ENCODE measurements at regions not wholly inside any gene's neighbourhood (a gene's known extent, or its start where the extent isn't known, plus 50 kb on each side); places are given as distances from the start of the nearest gene placed in this dataset.
A peak's percentile ranks its signal among the peaks of the same experiment; 100 is the strongest.

- H3K36me3 Mint-ChIP-seq (ENCODE audit: low read depth): no peaks in the 10 kb centered on the region
- H3K4me3 Mint-ChIP-seq: no peak overlapping the region
- peaks cover 8% of the 10 kb centered on the region for H3K27me3 Mint-ChIP-seq (ENCODE audit: low read depth)
- H3K9me3 Mint-ChIP-seq: peaks cover 4% of the 10 kb centered on the region
- H3K4me1 Mint-ChIP-seq: peaks cover 4% of the 10 kb centered on the region
- H3K27ac Mint-ChIP-seq: no peak overlapping the region
- TF ChIP-seq, protein P1, sequence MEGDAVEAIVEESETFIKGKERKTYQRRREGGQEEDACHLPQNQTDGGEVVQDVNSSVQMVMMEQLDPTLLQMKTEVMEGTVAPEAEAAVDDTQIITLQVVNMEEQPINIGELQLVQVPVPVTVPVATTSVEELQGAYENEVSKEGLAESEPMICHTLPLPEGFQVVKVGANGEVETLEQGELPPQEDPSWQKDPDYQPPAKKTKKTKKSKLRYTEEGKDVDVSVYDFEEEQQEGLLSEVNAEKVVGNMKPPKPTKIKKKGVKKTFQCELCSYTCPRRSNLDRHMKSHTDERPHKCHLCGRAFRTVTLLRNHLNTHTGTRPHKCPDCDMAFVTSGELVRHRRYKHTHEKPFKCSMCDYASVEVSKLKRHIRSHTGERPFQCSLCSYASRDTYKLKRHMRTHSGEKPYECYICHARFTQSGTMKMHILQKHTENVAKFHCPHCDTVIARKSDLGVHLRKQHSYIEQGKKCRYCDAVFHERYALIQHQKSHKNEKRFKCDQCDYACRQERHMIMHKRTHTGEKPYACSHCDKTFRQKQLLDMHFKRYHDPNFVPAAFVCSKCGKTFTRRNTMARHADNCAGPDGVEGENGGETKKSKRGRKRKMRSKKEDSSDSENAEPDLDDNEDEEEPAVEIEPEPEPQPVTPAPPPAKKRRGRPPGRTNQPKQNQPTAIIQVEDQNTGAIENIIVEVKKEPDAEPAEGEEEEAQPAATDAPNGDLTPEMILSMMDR (IDR thresholded peaks at IDR 0.05; ENCODE audit: unreplicated experiment in 3 of 3): no peak
Observed at GRCh38 chr12:5310151-5310550, 121.8 kb upstream of the NTF3 start.

DNA sequence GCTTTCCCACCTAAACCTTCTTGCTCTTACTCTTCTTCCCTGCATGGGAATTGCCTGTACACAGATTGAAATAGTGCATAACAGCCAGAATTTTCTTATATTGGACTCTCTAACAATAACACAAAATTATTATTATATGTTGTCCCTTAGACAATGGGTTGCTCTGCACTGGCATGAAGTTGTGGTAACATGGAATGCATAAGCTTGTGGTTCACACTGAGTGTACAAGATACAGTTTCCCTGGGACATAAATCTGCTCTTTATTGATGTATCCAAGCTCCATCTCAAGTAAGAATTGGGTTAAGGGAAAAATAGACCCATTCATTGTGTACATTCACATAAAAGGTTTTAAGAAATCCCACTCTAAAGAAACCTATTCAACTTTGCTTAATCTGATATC lies 114.4 kb upstream of the NTF3 start:
- Mint-ChIP-seq H3K9me3 (peaks cover 34% of the 10 kb centered on the region), H3K36me3 (ENCODE audit: low read depth) (no peaks in the 10 kb centered on the region), H3K27ac (no peak overlapping the region), H3K4me3 (no peak overlapping the region), H3K4me1 (no peaks in the 10 kb centered on the region), H3K27me3 (ENCODE audit: low read depth) (no peaks in the 10 kb centered on the region)
- TF ChIP-seq, protein P1 (IDR thresholded peaks at IDR 0.05; ENCODE audit: unreplicated experiment in 3 of 3): no peak

- no peaks in the 10 kb centered on the region for H3K36me3 Mint-ChIP-seq (ENCODE audit: low read depth)
- H3K9me3 Mint-ChIP-seq: peaks cover 44% of the 10 kb centered on the region
- H3K27ac Mint-ChIP-seq: no peak overlapping the region
- no peaks in the 10 kb centered on the region for H3K27me3 Mint-ChIP-seq (ENCODE audit: low read depth)
- TF ChIP-seq, protein P1 (IDR thresholded peaks at IDR 0.05; ENCODE audit: unreplicated experiment in 3 of 3): no peak
- no peak overlapping the region for H3K4me3 Mint-ChIP-seq
- no peaks in the 10 kb centered on the region for H3K4me1 Mint-ChIP-seq
Observed at GRCh38 chr12:5318874-5319273, 113.0 kb upstream of the NTF3 start.

GRCh38 chr12:5328669-5329517 lies 103.0 kb upstream of the NTF3 start:
- H3K27me3 Mint-ChIP-seq (ENCODE audit: low read depth): peaks cover 8% of the 10 kb centered on the region
- no peak overlapping the region for H3K4me3 Mint-ChIP-seq
- peaks cover 9% of the 10 kb centered on the region for H3K9me3 Mint-ChIP-seq
- no peaks in the 10 kb centered on the region for H3K36me3 Mint-ChIP-seq (ENCODE audit: low read depth)
- H3K27ac Mint-ChIP-seq: peak overlapping the region in 2 of 3 experiments; percentile 34 to 69
- TF ChIP-seq, protein P1 (IDR thresholded peaks at IDR 0.05; ENCODE audit: unreplicated experiment in 3 of 3): no peak
- H3K4me1 Mint-ChIP-seq: peaks cover 38% of the 10 kb centered on the region

GRCh38 chr12:5332551-5332950 lies 99.4 kb upstream of the NTF3 start:
- peak overlapping the region in 2 of 3 experiments; percentile 42 to 65 for H3K27ac Mint-ChIP-seq
- TF ChIP-seq, protein P1 (IDR thresholded peaks at IDR 0.05; ENCODE audit: unreplicated experiment in 3 of 3): no peak
- H3K27me3 Mint-ChIP-seq (ENCODE audit: low read depth): peaks cover 8% of the 10 kb centered on the region
- H3K4me3 Mint-ChIP-seq: no peak overlapping the region
- no peaks in the 10 kb centered on the region for H3K9me3 Mint-ChIP-seq
- no peaks in the 10 kb centered on the region for H3K36me3 Mint-ChIP-seq (ENCODE audit: low read depth)
- peaks cover 39% of the 10 kb centered on the region for H3K4me1 Mint-ChIP-seq

- Mint-ChIP-seq H3K27me3 (ENCODE audit: low read depth) (peaks cover 8% of the 10 kb centered on the region), H3K36me3 (ENCODE audit: low read depth) (no peaks in the 10 kb centered on the region), H3K27ac (peak overlapping the region; percentile 42 to 65 (median 52)), H3K4me1 (peaks cover 39% of the 10 kb centered on the region), H3K4me3 (peak overlapping the region in 1 of 3 experiments; percentile 37), H3K9me3 (no peaks in the 10 kb centered on the region)
- TF ChIP-seq, protein P1 (IDR thresholded peaks at IDR 0.05; ENCODE audit: unreplicated experiment in 3 of 3): no peak
Observed at GRCh38 chr12:5333096-5333495, 98.8 kb upstream of the NTF3 start.
